ENCODE measurements at regions not wholly inside any gene's neighbourhood (a gene's known extent, or its start where the extent isn't known, plus 50 kb on each side); places are given as distances from the start of the nearest gene placed in this dataset.

GRCh38 chr3:159664006-159664405 lies 324.6 kb upstream of the IL12A start (continued):
- TF ChIP-seq, protein P1, sequence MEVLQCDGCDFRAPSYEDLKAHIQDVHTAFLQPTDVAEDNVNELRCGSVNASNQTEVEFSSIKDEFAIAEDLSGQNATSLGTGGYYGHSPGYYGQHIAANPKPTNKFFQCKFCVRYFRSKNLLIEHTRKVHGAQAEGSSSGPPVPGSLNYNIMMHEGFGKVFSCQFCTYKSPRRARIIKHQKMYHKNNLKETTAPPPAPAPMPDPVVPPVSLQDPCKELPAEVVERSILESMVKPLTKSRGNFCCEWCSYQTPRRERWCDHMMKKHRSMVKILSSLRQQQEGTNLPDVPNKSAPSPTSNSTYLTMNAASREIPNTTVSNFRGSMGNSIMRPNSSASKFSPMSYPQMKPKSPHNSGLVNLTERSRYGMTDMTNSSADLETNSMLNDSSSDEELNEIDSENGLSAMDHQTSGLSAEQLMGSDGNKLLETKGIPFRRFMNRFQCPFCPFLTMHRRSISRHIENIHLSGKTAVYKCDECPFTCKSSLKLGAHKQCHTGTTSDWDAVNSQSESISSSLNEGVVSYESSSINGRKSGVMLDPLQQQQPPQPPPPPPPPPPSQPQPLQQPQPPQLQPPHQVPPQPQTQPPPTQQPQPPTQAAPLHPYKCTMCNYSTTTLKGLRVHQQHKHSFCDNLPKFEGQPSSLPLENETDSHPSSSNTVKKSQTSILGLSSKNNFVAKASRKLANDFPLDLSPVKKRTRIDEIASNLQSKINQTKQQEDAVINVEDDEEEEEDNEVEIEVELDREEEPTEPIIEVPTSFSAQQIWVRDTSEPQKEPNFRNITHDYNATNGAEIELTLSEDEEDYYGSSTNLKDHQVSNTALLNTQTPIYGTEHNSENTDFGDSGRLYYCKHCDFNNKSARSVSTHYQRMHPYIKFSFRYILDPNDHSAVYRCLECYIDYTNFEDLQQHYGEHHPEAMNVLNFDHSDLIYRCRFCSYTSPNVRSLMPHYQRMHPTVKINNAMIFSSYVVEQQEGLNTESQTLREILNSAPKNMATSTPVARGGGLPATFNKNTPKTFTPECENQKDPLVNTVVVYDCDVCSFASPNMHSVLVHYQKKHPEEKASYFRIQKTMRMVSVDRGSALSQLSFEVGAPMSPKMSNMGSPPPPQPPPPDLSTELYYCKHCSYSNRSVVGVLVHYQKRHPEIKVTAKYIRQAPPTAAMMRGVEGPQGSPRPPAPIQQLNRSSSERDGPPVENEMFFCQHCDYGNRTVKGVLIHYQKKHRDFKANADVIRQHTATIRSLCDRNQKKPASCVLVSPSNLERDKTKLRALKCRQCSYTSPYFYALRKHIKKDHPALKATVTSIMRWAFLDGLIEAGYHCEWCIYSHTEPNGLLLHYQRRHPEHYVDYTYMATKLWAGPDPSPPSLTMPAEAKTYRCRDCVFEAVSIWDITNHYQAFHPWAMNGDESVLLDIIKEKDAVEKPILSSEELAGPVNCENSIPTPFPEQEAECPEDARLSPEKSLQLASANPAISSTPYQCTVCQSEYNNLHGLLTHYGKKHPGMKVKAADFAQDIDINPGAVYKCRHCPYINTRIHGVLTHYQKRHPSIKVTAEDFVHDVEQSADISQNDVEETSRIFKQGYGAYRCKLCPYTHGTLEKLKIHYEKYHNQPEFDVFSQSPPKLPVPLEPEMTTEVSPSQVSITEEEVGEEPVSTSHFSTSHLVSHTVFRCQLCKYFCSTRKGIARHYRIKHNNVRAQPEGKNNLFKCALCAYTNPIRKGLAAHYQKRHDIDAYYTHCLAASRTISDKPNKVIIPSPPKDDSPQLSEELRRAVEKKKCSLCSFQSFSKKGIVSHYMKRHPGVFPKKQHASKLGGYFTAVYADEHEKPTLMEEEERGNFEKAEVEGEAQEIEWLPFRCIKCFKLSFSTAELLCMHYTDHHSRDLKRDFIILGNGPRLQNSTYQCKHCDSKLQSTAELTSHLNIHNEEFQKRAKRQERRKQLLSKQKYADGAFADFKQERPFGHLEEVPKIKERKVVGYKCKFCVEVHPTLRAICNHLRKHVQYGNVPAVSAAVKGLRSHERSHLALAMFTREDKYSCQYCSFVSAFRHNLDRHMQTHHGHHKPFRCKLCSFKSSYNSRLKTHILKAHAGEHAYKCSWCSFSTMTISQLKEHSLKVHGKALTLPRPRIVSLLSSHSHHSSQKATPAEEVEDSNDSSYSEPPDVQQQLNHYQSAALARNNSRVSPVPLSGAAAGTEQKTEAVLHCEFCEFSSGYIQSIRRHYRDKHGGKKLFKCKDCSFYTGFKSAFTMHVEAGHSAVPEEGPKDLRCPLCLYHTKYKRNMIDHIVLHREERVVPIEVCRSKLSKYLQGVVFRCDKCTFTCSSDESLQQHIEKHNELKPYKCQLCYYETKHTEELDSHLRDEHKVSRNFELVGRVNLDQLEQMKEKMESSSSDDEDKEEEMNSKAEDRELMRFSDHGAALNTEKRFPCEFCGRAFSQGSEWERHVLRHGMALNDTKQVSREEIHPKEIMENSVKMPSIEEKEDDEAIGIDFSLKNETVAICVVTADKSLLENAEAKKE (CRISPR knock-in tag; IDR thresholded peaks at IDR 0.05), result no peak
- no peak for TF ChIP-seq CREB1 (CRISPR knock-in tag; IDR thresholded peaks at IDR 0.05; ENCODE audit: low read depth)

GRCh38 chr3:159664653-159665052 lies 324.0 kb upstream of the IL12A start:
- H3K4me3 Mint-ChIP-seq, result no peak overlapping the region
- Histone ChIP-seq H3K27me3 (ENCODE audit: insufficient read depth) (no peaks in the 10 kb centered on the region), H3K4me3 (no peak overlapping the region), H2AFZ (peak overlapping the region; percentile 32; the same call in 1 of the 2 replicates), H3K4me1 (ENCODE audit: insufficient read depth) (no peaks in the 10 kb centered on the region), H3K9me2 (ENCODE audit: insufficient read depth) (no peaks in the 10 kb centered on the region; the same call in 1 of the 2 replicates), H3K36me3 (ENCODE audit: insufficient read depth) (no peaks in the 10 kb centered on the region; the same call in 1 of the 2 replicates), H3F3A (replicated peaks; ENCODE audit: low read depth) (no peaks in the 10 kb centered on the region), H3K79me2 (replicated peaks; ENCODE audit: insufficient read depth) (no peaks in the 10 kb centered on the region), H3K27ac (ENCODE audit: low read depth) (no peak overlapping the region), H3K4me2 (no peak overlapping the region), H4K20me1 (replicated peaks; ENCODE audit: insufficient read depth) (no peaks in the 10 kb centered on the region)
- peaks cover 18% of the 10 kb centered on the region for H3K9me3 Mint-ChIP-seq
- H3K27ac Mint-ChIP-seq, result no peak overlapping the region
- no peak for DNase-seq (ENCODE audit: low spot score)
- H3K4me1 Mint-ChIP-seq, result no peaks in the 10 kb centered on the region
- ATAC-seq, result no peak
- H3K27me3 Mint-ChIP-seq (ENCODE audit: insufficient read depth, low read depth, poor library complexity), result peaks cover 2% of the 10 kb centered on the region
- H3K36me3 Mint-ChIP-seq (ENCODE audit: low read depth), result peaks cover 7% of the 10 kb centered on the region; the same call in 2 of the 3 replicates
- TF ChIP-seq POLR2AphosphoS5 (IDR thresholded peaks at IDR 0.05; ENCODE audit: low read depth) (no peak), CREB1 (CRISPR knock-in tag; IDR thresholded peaks at IDR 0.05; ENCODE audit: low read depth) (no peak), ETS1 (IDR thresholded peaks at IDR 0.05) (no peak), STAT1 (IDR thresholded peaks at IDR 0.05; ENCODE audit: unreplicated experiment) (no peak), NANOG (IDR thresholded peaks at IDR 0.05; ENCODE audit: borderline replicate concordance) (no peak), EZH2phosphoT487 (IDR thresholded peaks at IDR 0.05; ENCODE audit: unreplicated experiment) (no peak), ZNF331 (CRISPR knock-in tag; IDR thresholded peaks at IDR 0.05; ENCODE audit: low read depth) (no peak), REST (IDR thresholded peaks at IDR 0.05; ENCODE audit: unreplicated experiment) (no peak)
- TF ChIP-seq, protein P2, sequence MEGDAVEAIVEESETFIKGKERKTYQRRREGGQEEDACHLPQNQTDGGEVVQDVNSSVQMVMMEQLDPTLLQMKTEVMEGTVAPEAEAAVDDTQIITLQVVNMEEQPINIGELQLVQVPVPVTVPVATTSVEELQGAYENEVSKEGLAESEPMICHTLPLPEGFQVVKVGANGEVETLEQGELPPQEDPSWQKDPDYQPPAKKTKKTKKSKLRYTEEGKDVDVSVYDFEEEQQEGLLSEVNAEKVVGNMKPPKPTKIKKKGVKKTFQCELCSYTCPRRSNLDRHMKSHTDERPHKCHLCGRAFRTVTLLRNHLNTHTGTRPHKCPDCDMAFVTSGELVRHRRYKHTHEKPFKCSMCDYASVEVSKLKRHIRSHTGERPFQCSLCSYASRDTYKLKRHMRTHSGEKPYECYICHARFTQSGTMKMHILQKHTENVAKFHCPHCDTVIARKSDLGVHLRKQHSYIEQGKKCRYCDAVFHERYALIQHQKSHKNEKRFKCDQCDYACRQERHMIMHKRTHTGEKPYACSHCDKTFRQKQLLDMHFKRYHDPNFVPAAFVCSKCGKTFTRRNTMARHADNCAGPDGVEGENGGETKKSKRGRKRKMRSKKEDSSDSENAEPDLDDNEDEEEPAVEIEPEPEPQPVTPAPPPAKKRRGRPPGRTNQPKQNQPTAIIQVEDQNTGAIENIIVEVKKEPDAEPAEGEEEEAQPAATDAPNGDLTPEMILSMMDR (conservative IDR thresholded peaks at IDR 0.05; ENCODE audit: low read depth in 2 of 2), result no peak
